Nephron (organoid): ENCODE measurements at regions not wholly inside any gene's neighbourhood (a gene's known extent, or its start where the extent isn't known, plus 50 kb on each side); places are given as distances from the start of the nearest gene placed in this dataset.

Experiments
- H3K27ac Mint-ChIP-seq, 3 experiments: 2 replicates each; pipeline ENCODE4 v1.8.0; 2020; ENCODE audit warnings: mixed read lengths in 3 of 3, mild to moderate bottlenecking in 2 of 3, moderate library complexity in 1 of 3
- H3K27me3 Mint-ChIP-seq: 2 replicates; pipeline ENCODE4 v1.8.0; 2021; ENCODE audit warnings: low read depth, mild to moderate bottlenecking, moderate library complexity, mixed read lengths
- H3K36me3 Mint-ChIP-seq: 2 replicates; pipeline ENCODE4 v1.8.0; 2020; ENCODE audit warnings: low read depth, mixed read lengths
- H3K4me1 Mint-ChIP-seq: 2 replicates; pipeline ENCODE4 v1.8.0; 2020; ENCODE audit warnings: mixed read lengths
- H3K4me3 Mint-ChIP-seq, 3 experiments: 2 replicates each; pipeline ENCODE4 v1.8.0; 2020; ENCODE audit warnings: mild to moderate bottlenecking in 3 of 3, mixed read lengths in 3 of 3, moderate library complexity in 2 of 3
- H3K9me3 Mint-ChIP-seq: 2 replicates; pipeline ENCODE4 v1.8.0; 2020; ENCODE audit warnings: mixed read lengths
- TF ChIP-seq, protein P1 (sequence below), 3 experiments: fragments of 200-600 bp; sonication (generic); IDR thresholded peaks; one replicate each; pipeline ENCODE4 v1.5.0; 2021; ENCODE audit warnings: antibody characterized with exemption in 3 of 3; ENCODE audit not compliant: unreplicated experiment in 3 of 3

DNA sequence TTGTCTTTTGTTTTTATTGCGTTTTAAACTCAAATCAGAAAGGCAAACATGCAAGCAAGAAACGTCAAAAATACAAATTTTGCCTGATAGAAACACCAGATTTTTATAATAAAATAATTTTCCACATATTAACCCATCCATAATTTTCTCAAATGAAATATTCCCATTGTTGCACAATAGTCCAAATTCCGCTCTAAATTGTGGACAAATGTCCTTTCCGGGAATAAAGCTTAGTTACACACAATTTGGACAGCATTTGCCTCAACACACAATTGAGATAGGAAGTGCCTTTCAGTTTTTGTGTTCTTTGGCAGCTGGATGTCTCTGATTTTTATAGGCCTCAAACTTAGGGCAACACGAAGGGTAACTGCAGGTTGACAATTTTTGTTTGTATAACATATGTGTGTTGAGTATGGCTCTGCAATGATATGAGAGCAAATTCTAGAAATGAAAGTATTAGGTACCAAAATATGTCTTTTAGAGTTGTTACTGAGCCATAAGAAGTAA is 105.8 kb downstream of the DIO2 start:
- no peaks in the 10 kb centered on the region for H3K9me3 Mint-ChIP-seq
- no peaks in the 10 kb centered on the region for H3K4me1 Mint-ChIP-seq
- TF ChIP-seq, protein P1, sequence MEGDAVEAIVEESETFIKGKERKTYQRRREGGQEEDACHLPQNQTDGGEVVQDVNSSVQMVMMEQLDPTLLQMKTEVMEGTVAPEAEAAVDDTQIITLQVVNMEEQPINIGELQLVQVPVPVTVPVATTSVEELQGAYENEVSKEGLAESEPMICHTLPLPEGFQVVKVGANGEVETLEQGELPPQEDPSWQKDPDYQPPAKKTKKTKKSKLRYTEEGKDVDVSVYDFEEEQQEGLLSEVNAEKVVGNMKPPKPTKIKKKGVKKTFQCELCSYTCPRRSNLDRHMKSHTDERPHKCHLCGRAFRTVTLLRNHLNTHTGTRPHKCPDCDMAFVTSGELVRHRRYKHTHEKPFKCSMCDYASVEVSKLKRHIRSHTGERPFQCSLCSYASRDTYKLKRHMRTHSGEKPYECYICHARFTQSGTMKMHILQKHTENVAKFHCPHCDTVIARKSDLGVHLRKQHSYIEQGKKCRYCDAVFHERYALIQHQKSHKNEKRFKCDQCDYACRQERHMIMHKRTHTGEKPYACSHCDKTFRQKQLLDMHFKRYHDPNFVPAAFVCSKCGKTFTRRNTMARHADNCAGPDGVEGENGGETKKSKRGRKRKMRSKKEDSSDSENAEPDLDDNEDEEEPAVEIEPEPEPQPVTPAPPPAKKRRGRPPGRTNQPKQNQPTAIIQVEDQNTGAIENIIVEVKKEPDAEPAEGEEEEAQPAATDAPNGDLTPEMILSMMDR (IDR thresholded peaks at IDR 0.05; ENCODE audit: unreplicated experiment in 3 of 3) = no peak
- no peaks in the 10 kb centered on the region for H3K27me3 Mint-ChIP-seq
- H3K36me3 Mint-ChIP-seq = no peaks in the 10 kb centered on the region
- no peak overlapping the region for H3K4me3 Mint-ChIP-seq
- H3K27ac Mint-ChIP-seq = no peak overlapping the region

DNA sequence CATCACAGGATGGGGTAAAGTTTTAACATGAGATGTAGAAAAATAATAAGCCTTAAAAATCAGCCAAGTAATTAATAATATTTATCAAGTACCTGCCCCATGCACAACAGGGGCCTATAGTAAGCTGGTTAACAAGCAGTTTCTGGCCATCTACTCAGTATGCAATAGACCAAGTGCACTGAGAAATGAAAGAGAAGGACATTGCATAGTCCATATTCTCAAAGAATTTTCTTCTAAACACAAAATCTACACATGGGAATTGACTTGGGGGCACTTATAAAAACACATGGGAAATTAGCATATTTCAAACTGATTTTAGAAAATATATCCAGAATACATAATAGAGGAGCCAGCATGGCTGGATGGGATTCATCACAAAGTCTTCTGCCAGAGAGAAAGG is 109.5 kb downstream of the DIO2 start:
- TF ChIP-seq, protein P1 (IDR thresholded peaks at IDR 0.05; ENCODE audit: unreplicated experiment in 3 of 3) = no peak
- H3K27ac Mint-ChIP-seq = no peak overlapping the region
- H3K27me3 Mint-ChIP-seq = peaks cover 4% of the 10 kb centered on the region
- H3K9me3 Mint-ChIP-seq = peaks cover 4% of the 10 kb centered on the region
- H3K4me1 Mint-ChIP-seq = no peaks in the 10 kb centered on the region
- no peaks in the 10 kb centered on the region for H3K36me3 Mint-ChIP-seq
- no peak overlapping the region for H3K4me3 Mint-ChIP-seq

DNA sequence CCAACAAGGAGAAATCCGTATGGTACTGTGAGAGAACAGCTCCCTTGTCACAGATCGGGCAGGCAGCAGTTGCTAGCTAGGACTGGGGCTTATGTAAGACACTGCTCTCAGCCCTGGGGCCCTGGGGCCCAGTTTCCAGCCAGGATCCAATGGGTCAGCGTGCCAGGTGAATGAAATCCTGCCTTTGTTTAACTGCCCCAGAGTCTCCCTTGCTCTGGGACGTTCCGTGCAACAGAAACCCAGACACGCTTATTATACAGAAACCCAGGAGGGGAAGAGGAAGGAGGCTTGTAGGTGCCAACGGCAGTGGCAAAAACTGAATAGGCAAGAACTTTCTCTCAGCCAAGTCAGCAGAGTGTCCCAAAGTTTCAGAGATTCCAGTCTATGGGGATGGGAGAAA is 110.6 kb downstream of the DIO2 start:
- TF ChIP-seq, protein P1 (IDR thresholded peaks at IDR 0.05; ENCODE audit: unreplicated experiment in 3 of 3) = no peak

DNA sequence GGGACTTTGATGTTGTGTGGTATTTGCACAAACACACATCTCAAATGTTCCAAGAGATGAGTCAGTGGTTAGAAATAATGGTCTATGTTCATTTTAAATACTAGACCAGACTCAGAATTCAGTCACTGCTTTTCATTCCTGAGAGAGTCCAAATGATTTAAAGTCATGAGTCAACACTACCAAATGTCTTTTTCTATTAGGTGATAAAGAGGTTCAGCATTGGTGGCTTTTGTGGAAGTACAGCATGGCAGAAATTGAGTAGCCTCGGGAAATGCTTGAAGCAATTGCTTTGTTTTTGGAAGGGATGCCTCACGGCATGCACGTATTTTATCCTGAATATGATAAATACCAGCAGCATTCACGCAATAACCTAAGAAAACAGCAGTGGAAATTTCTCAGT is 115.7 kb downstream of the DIO2 start:
- Mint-ChIP-seq H3K4me1 (no peaks in the 10 kb centered on the region), H3K36me3 (no peaks in the 10 kb centered on the region), H3K4me3 (no peak overlapping the region), H3K27me3 (peaks cover 4% of the 10 kb centered on the region), H3K27ac (no peak overlapping the region), H3K9me3 (peaks cover 8% of the 10 kb centered on the region)
- TF ChIP-seq, protein P1 (IDR thresholded peaks at IDR 0.05; ENCODE audit: unreplicated experiment in 3 of 3) = no peak

More for the DNA sequence above, 110.6 kb downstream of the DIO2 start:
- Mint-ChIP-seq H3K27ac (no peak overlapping the region), H3K9me3 (peaks cover 6% of the 10 kb centered on the region), H3K4me3 (no peak overlapping the region), H3K4me1 (no peaks in the 10 kb centered on the region), H3K36me3 (no peaks in the 10 kb centered on the region), H3K27me3 (peaks cover 4% of the 10 kb centered on the region)

DNA sequence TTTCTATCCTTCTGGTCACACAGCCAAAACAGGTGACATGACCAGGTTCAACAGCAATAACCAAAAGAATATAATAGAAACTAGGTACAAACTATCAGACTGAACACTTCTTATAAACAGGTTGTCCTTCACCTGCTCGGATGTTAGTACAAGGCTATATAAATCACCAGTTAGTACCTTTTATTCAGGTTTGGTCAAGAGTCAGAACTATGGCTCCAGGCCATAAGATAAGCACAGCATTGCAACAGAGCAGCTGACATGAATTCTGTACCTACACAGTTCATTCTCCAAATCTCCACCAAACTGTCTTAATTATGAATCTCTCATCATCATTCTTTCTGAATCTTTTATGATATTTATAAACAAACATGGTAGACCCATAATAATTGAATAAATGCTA is 123.9 kb downstream of the DIO2 start:
- TF ChIP-seq, protein P1 (IDR thresholded peaks at IDR 0.05; ENCODE audit: unreplicated experiment in 3 of 3) = no peak
- Mint-ChIP-seq H3K36me3 (no peaks in the 10 kb centered on the region), H3K4me1 (no peaks in the 10 kb centered on the region), H3K9me3 (peaks cover 9% of the 10 kb centered on the region), H3K27me3 (peaks cover 3% of the 10 kb centered on the region), H3K27ac (no peak overlapping the region), H3K4me3 (no peak overlapping the region)

DNA sequence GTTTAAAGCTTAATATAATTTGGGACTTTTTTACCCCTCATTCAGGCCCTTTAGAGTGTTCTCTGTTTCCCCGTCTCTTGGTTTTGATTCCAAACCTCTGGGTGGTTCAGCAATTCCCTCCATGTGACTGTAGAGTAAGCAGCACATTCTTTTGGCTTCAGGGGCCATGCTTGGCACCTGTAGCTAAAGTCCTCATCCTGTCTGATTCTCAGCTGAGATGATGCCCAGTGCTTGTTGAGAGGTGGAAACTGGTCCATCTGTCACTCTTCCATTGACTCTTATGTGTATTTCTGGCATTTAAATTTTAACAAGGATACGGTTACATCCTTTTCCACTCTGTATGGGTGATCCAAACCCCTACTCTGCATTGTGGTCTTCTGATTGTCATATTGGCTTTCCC is 127.1 kb downstream of the DIO2 start:
- no peaks in the 10 kb centered on the region for H3K27me3 Mint-ChIP-seq
- peaks cover 3% of the 10 kb centered on the region for H3K9me3 Mint-ChIP-seq
- no peak overlapping the region for H3K4me3 Mint-ChIP-seq
- no peaks in the 10 kb centered on the region for H3K4me1 Mint-ChIP-seq
- TF ChIP-seq, protein P1 (IDR thresholded peaks at IDR 0.05; ENCODE audit: unreplicated experiment in 3 of 3) = no peak
- no peak overlapping the region for H3K27ac Mint-ChIP-seq
- H3K36me3 Mint-ChIP-seq = no peaks in the 10 kb centered on the region
